ENCODE measurements at regions not wholly inside any gene's neighbourhood (a gene's known extent, or its start where the extent isn't known, plus 50 kb on each side); places are given as distances from the start of the nearest gene placed in this dataset.

DNA sequence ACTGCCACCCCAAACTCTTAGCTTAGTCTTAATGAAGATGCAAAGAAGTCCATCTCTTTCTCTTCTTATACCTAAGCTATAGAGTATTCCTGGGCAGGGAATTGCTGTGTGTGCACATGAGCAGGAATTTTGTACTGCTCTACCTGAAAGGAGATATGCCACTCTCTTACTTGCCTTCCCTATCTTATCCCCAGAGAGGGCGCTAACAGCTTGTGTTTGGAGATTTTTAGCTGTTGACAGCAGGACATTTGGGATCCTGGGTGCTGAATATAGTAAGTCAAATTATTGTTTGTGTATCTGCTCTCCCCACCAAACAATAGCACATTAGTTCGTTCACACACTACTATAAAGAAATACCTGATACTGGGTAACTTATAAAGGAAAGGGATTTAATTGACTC, 159.5 kb downstream of the GABRG2 start:
- Mint-ChIP-seq H3K27me3 (ENCODE audit: unreplicated experiment) (no peaks in the 10 kb centered on the region), H3K9me3 (ENCODE audit: low read depth, unreplicated experiment) (peaks cover 17% of the 10 kb centered on the region), H3K4me3 (ENCODE audit: low read depth, unreplicated experiment) (no peak overlapping the region), H3K36me3 (ENCODE audit: insufficient read depth, unreplicated experiment) (no peaks in the 10 kb centered on the region), H3K27ac (ENCODE audit: unreplicated experiment) (no peak overlapping the region), H3K4me1 (ENCODE audit: low read depth, unreplicated experiment) (no peaks in the 10 kb centered on the region)
- intact Hi-C loops (cut with micrococcal nuclease; ENCODE audit: unreplicated experiment) = no loop called here
- CTCF ChIA-PET = no interaction called here
- DNase-seq = no peak
- BruUV-seq (replicated peaks) = no TSS peak
- TF ChIP-seq, protein P1, sequence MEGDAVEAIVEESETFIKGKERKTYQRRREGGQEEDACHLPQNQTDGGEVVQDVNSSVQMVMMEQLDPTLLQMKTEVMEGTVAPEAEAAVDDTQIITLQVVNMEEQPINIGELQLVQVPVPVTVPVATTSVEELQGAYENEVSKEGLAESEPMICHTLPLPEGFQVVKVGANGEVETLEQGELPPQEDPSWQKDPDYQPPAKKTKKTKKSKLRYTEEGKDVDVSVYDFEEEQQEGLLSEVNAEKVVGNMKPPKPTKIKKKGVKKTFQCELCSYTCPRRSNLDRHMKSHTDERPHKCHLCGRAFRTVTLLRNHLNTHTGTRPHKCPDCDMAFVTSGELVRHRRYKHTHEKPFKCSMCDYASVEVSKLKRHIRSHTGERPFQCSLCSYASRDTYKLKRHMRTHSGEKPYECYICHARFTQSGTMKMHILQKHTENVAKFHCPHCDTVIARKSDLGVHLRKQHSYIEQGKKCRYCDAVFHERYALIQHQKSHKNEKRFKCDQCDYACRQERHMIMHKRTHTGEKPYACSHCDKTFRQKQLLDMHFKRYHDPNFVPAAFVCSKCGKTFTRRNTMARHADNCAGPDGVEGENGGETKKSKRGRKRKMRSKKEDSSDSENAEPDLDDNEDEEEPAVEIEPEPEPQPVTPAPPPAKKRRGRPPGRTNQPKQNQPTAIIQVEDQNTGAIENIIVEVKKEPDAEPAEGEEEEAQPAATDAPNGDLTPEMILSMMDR (IDR thresholded peaks at IDR 0.05; ENCODE audit: unreplicated experiment) = no peak

DNA sequence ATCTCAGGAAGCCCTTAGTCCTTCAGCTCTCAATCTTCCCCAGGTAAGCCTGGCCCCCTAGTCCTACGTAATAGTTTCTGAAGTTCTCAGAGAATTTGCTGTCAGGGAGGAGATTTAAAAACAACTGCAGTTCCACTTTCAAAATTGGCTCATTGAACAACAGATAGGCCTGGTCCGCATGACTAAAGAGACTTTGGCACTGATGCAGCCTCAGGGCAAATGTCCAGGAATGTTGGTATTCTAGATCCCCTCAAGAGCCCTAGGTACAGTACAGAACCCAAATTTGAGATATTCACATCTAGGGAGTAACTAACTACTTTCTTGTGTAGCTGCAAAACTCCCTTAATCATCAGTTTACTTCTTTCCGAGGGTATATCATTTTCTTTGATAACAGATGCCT, 162.8 kb downstream of the GABRG2 start:
- BruUV-seq (replicated peaks) = no TSS peak
- CTCF ChIA-PET = no interaction called here
- Mint-ChIP-seq H3K27ac (ENCODE audit: unreplicated experiment) (no peak overlapping the region), H3K36me3 (ENCODE audit: insufficient read depth, unreplicated experiment) (no peaks in the 10 kb centered on the region), H3K27me3 (ENCODE audit: unreplicated experiment) (no peaks in the 10 kb centered on the region), H3K4me1 (ENCODE audit: low read depth, unreplicated experiment) (no peaks in the 10 kb centered on the region), H3K4me3 (ENCODE audit: low read depth, unreplicated experiment) (no peak overlapping the region), H3K9me3 (ENCODE audit: low read depth, unreplicated experiment) (peaks cover 15% of the 10 kb centered on the region)
- DNase-seq = no peak
- TF ChIP-seq, protein P1 (IDR thresholded peaks at IDR 0.05; ENCODE audit: unreplicated experiment) = no peak
- intact Hi-C loops (cut with micrococcal nuclease; ENCODE audit: unreplicated experiment) = no loop called here

DNA sequence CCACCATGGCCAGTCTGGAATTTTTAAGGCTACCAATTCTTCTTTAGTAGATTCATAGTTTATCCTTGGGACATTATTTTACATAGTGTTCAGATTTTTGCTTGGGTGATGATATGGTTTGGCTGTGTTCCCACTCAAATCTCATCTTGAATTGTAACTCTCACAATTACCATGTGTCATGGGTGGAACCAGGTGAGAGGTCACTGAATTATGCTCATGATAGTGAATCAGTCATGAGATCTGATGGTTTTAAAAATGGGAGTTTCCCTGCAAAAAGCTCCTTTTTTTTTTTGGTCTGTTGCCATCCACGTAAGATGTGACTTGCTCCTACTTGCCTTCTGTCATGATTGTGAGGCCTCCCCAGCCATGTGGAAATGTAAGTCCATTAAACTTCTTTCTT, 163.9 kb downstream of the GABRG2 start:
- peaks cover 15% of the 10 kb centered on the region for H3K9me3 Mint-ChIP-seq (ENCODE audit: low read depth, unreplicated experiment)
- TF ChIP-seq, protein P1 (IDR thresholded peaks at IDR 0.05; ENCODE audit: unreplicated experiment) = no peak
- H3K36me3 Mint-ChIP-seq (ENCODE audit: insufficient read depth, unreplicated experiment) = no peaks in the 10 kb centered on the region
- intact Hi-C loops (cut with micrococcal nuclease; ENCODE audit: unreplicated experiment) = no loop called here
- no TSS peak for BruUV-seq (replicated peaks)
- H3K4me1 Mint-ChIP-seq (ENCODE audit: low read depth, unreplicated experiment) = no peaks in the 10 kb centered on the region
- no peak overlapping the region for H3K27ac Mint-ChIP-seq (ENCODE audit: unreplicated experiment)
- no peak overlapping the region for H3K4me3 Mint-ChIP-seq (ENCODE audit: low read depth, unreplicated experiment)
- H3K27me3 Mint-ChIP-seq (ENCODE audit: unreplicated experiment) = no peaks in the 10 kb centered on the region
- no peak for DNase-seq
- CTCF ChIA-PET = interaction anchor here (0.6 kb wide), 1 partner anchor 948 kb away, joined by 3 read pairs; no protein-coding TSS in a partner anchor

DNA sequence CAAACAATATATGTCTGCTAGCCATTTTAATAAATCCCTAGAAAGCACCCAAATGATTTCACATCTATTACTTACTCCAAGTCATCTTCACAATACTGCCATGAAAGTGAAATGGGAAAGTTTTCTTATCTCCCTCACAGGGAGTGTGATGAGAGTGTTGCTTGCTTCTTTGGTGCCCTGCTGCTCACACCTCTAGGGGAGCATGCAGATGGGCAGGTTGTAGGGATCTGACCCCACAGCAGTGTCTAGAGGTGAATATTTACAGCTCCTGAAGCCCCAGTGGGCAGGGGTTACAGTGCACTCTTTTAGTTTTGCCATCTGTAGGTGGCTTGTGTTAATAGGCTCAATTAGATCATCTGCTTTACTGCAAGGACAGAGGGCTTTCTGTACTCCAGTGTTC, 173.2 kb downstream of the GABRG2 start:
- Mint-ChIP-seq H3K36me3 (ENCODE audit: insufficient read depth, unreplicated experiment) (no peaks in the 10 kb centered on the region), H3K27me3 (ENCODE audit: unreplicated experiment) (no peaks in the 10 kb centered on the region), H3K9me3 (ENCODE audit: low read depth, unreplicated experiment) (peaks cover 21% of the 10 kb centered on the region), H3K4me3 (ENCODE audit: low read depth, unreplicated experiment) (no peak overlapping the region), H3K4me1 (ENCODE audit: low read depth, unreplicated experiment) (no peaks in the 10 kb centered on the region), H3K27ac (ENCODE audit: unreplicated experiment) (no peak overlapping the region)
- TF ChIP-seq, protein P1 (IDR thresholded peaks at IDR 0.05; ENCODE audit: unreplicated experiment) = no peak
- BruUV-seq (replicated peaks) = no TSS peak
- CTCF ChIA-PET = no interaction called here
- DNase-seq = no peak
- intact Hi-C loops (cut with micrococcal nuclease; ENCODE audit: unreplicated experiment) = no loop called here

DNA sequence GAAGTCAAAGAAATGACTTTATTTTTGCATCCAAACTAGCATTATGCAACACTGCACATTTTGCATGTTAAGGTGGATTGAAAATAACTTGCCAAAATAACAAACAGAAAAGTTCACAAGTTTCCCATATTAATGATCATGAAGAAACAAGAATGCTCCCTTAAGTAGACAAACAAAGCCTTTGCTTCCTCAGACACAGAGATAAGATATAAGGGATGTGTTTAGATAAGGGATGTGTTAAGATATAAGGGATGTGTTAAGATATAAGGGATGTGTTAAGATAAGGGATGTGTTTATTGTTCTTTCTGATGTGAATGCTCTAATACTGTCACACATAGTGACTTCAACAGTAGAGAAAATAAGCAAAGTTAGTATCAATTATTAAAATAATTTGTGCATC, 174.8 kb downstream of the GABRG2 start:
- intact Hi-C loops (cut with micrococcal nuclease; ENCODE audit: unreplicated experiment) = no loop called here
- CTCF ChIA-PET = no interaction called here
- DNase-seq = no peak
- Mint-ChIP-seq H3K27ac (ENCODE audit: unreplicated experiment) (no peak overlapping the region), H3K27me3 (ENCODE audit: unreplicated experiment) (no peaks in the 10 kb centered on the region), H3K9me3 (ENCODE audit: low read depth, unreplicated experiment) (peaks cover 18% of the 10 kb centered on the region), H3K4me3 (ENCODE audit: low read depth, unreplicated experiment) (no peak overlapping the region), H3K36me3 (ENCODE audit: insufficient read depth, unreplicated experiment) (no peaks in the 10 kb centered on the region), H3K4me1 (ENCODE audit: low read depth, unreplicated experiment) (no peaks in the 10 kb centered on the region)
- TF ChIP-seq, protein P1 (IDR thresholded peaks at IDR 0.05; ENCODE audit: unreplicated experiment) = no peak
- no TSS peak for BruUV-seq (replicated peaks)

Measured in Calu3 (cell line).